ENCODE measurements at regions not wholly inside any gene's neighbourhood (a gene's known extent, or its start where the extent isn't known, plus 50 kb on each side); places are given as distances from the start of the nearest gene placed in this dataset.
A peak's percentile ranks its signal among the peaks of the same experiment; 100 is the strongest.
"Not testable (repeated sequence)": the region's sequence is repeated elsewhere in the genome, so short reads cannot be mapped to it uniquely, and the experiment has no call there.

DNA sequence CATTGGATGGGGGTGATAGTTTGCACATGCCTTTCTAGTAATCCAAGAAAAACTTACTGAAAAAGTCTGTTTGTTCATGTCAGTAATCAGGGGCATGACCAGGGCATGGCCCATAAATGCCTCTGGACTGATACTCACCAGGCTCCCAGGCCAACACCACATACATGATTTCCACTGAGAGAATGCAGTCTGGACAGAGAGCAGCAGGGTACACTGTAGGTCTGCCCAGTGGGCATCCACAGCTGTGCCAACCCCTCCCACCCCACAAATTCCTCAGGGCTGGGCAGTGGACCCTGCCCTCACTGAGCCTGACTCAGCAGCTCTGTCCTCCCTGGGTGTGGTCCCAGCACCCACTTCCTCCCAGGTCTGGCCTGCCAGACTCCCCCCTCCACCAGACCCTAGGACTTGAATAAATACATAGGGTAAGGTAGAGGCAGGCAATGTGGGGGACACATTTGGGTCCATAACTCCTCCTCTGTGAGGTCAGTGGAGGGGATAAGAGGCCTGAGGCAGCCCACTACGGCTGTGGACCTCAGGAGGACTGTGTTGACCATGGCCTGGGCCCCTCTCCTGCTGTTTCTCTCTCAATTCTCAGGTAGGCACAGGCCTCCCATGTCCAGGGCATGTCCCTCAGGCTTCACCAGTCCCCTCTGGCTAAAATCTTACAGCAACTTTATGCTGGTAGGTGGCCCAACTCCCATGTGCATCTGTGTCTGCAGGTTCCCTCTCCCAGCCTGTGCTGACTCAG lies 92.2 kb upstream of the TOP3B start:
- no peak for DNase-seq

DNA sequence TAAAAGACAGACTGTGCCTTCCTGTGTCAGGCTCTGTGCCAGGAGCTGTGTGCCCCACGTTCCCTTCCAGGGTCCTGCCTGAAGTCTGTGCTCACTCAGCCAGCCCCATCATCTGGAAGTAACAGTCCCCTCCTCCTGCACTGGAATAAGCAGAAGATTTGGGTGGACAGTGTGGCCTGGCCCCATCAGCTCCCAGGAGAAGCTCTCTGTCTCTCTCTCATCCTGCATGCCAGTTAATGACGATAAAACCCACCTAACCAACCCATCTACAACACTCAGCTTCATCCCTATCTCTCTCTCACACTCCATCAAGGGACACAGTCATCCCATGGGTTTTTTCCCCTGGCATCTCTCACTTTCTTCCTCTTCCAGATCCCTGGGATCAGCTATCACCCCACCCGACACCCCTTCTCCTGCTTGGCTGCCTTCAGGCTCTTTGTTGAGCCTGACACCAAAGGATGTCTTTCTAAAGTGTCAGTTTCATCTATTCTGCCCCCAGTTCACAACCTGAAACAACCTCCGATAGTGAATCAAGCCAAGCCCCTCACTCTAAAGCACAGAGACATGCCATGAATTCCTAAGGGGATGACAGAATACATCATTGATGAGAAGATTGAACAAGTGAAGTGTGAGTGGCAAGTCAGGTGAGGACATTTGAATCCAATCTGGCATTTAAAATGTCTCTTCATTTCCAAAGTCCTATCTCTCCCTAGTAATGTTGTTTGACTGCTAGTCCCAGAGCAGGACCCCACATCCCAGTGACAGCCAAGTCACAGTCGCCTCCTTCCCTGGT lies 91.4 kb upstream of the TOP3B start:
- no peak for DNase-seq

GRCh38 chr22:22072169-22072836 lies 89.7 kb upstream of the TOP3B start:
- DNase-seq: no peak

- no peak for DNase-seq
These were observed 88.9 kb upstream of the TOP3B start for GRCh38 chr22:22071455-22071854.

DNA sequence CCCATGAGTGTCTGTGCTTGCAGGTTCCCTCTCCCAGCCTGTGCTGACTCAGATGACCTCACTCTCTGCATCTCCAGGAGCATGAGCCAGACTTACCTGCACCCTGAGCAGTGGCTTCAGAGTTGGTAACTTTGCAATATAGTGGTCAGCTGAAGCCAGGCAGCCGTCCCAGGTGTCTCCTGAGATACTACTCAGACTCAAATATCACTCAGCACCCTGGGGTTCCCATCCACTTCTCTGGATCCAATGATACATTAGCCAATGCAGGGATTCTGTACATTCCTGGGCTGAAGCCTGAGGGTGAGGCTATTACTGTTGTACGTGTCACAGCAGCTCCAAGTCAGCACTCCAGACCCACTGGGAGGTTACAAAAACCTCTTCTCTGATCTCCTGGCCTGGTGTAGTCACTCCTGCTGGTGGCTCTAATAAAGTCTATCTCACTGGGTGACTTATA lies 87.8 kb upstream of the TOP3B start:
- DNase-seq: no peak

DNA sequence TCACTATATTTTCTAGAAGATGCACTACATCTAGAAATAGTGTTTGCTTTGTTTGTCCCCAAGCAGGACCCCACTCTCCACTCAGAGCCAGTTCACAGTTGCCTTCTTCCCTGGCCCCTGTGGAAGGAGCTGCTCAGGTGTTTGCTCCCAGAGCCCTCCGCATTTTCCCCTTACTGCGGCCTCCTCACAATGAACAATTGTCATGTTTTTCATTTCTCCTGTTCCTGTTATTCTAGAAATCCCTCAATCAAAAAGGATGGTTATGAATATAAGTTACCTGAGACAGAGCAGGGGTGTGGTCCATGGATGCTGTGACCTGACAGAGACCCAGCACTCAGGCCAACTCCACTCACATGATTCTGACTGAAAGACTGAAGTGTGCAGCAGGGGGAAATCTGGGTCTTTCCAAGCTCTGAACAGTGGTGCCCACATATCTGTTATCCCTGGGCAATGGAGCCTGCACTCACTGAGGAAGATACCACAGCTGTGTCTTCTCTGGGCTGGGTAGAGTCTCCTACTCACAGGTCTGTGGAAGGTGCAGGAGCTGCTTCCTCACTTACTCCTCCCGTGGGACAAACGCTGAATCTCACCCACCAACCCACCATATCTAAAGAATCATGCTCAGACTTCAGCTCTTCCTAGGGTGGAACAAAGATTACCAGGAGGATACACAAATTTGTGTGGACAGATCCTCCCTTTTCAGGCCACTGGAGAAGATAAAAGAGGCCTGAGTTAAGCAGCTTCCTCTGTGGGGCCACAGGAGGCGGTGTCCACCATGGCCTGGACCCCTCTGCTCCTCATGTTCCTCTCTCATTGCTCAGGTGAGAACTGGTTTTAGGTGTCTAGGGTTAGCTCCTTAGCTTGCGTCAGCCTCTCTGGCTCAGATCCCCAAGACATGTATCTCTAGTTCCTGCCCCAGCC lies 87.1 kb upstream of the TOP3B start:
- DNase-seq: no peak

- no peak for DNase-seq
These were observed 86.1 kb upstream of the TOP3B start for GRCh38 chr22:22068657-22069056.

DNA sequence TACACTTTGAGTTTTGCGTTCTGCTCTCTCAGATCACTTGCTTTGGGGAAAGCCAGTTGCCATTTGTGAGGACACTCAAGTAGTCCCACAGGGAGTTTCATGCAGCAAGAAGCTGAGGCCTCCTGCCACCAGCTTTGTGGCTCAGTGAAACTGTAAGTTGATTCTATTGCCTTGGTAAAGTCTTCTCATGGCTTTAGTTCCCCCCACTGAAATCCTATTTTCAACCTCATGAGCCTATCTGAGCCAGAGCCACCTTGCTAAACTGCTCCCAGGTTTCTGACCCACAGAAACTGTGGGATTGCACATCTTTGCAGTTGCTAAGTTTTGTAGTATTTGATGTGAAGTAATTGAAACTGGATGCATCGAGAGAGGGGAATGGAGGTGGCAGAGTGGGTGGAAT lies 85.4 kb upstream of the TOP3B start:
- no peak for DNase-seq

- no peak for DNase-seq
These were observed 84.6 kb upstream of the TOP3B start for GRCh38 chr22:22067192-22067591.

GRCh38 chr22:22064580-22064979 lies 82.0 kb upstream of the TOP3B start:
- DNase-seq: no peak

DNA sequence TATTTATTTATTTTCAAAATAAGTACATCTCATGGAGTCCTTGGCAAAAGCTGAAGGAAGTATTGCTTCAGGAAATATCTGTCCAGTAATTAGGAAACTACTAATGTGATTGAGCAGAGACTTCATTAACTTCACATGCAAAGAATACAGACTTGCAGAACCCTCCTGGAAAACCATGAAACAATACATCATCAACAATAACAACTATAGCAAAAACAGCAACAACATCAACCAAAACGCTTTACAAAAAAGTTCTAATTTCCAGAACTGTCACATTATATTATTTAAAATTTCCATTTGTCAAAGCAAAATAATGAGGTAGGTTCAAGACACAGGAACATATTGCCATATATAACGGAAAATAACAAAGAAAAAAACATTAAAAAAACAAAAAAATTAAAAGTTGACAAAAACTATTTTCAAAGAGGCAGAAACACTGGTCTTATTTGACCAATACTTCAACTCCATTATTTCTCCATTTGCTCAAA lies 79.8 kb upstream of the TOP3B start:
- DNase-seq: no peak

- DNase-seq: peak; percentile 55
These were observed 78.8 kb upstream of the TOP3B start for GRCh38 chr22:22061085-22062077.

DNA sequence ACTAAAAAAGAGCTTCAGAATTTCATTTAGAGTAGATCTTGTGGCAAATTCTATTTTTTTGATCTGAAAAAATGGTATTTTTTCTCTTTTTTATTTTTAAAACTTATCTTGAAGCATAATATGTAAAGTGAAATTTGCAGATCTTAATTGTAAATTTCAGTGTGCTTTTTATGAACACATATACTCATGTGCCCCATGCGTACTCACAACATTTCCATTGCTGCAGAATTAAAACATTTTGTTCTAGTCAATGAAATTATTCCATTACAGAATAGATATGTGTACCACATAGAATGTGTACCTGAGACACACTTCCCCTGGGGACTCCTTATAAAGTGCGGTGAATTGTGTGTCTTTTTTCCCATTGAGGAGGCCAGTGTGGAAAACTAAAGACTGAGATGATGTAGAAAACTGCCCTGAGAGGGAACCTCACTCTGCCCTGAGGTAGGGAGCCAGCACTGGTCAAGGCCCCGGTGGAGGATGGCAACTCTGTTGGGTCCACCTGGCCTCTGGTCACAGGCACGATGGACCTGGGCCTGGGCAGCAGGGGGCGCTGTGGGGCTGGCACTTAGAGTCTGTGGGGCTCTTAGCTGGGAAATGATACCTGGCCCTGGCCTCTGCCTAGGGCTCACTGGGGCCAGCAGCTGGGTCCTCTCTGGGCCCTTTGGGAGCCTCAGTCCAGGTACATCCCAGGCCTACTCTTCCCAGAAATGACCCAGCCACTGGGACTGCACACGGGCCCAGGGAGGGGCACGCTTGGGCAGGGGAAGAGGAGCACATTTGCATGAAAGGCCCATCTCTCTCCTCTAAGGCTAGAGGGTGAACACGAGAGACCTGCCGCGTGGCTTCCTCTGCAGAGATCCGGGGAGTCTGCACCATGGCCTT lies 77.9 kb upstream of the TOP3B start:
- peak; percentile 44 for DNase-seq

DNA sequence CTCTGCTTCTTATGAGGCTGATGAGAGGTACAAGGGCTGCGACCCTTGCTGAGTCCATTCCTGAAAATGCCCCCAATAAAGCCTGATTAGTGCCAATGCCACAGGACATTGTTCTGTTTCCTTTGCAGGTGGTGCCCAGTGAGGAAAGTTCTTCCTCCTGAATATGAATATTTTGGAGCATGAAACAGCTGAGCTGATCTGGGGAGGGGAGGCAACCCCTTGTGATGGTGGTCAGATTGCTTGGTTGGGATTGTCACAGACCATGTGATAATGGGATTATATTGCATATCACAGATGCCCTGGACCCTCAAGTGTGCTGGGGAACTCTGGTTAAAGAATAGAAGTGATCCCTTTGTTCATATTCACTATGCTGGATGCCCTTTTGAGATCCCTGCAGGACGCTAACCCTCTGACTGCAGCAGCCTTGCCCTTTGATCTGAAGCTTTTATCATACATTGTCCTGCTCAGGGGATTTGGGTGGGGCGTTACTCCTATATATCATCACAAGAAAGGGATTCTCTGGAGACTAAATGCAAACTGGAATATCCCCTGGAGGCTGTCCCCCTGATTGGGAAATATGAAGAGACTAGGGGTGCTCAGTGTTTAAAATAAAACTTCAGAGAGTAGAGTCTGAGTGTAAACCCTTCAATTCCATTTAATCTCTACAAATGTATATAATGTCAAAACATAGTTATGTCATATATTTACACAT lies 76.9 kb upstream of the TOP3B start:
- DNase-seq: no peak

DNA sequence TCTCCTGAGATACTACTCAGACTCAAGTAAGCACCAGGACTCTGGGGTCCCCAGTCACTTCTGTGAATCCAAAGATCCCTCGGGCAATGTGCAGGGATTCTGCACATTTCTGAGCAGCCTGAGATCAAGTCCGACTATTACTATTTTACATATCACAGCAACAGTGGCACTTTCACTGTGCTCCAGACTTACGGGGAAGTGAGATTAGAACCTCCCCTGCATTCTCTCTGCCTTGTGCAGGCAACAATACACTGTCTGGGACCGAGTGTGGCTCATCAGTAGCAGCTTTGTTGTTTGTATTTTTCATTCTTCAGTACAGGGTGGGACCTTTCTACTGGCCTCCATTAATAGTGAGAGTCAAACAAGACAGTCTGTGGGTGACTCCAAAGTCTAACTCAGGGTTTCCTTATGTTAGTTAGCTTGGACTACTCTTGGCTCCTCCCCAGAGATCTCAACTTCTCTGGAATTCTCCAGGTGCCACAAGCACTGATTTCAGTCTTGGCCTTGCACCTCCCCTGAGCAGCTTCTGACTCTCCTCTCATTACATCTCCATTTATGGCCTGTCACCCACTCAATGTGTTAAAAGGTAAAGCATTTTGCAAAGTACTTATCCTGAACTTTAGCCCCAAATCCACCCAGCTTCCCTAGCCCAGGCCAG lies 76.2 kb upstream of the TOP3B start:
- DNase-seq: no peak

- DNase-seq: no peak
These were observed 75.2 kb upstream of the TOP3B start for GRCh38 chr22:22057617-22058378.

DNA sequence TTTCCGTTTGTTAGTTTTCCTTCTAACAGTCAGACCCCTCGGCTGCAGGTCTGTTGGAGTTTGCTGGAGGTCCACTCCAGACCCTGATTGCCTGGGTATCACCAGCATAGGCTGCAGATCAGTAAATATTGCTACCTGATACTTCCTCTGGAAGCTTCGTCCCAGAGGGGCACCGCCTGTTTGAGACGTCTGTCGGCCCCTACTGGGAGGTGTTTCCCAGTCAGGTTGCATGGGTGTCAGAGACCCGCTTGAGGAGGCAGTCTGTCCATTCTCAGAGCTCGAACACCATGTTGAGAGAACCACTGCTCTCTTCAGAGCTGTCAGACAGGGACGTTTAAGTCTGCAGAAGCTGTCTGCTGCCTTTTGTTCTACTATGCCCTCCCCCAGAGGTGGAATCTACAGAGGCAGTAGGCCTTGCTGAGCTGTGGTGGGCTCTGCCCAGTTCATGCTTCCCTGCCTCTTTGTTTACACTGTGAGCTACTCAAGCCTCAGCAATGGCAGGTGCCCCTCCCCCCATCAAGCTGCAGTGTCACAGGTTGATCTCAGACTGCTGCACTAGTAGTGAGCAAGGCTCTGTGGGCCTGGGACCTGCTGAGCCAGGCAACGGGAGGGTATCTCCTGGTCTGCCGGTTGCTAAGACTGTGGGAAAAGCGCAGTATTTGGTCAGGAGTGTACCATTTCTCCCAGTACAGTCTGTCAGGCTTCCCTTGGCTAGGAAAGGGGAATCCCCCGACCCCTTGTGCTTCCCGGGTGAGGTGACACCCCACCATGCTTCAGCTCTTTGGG lies 74.4 kb upstream of the TOP3B start:
- DNase-seq: not testable (repeated sequence)
